Femur (tissue), 1 donor: ENCODE measurements at regions not wholly inside any gene's neighbourhood (a gene's known extent, or its start where the extent isn't known, plus 50 kb on each side); places are given as distances from the start of the nearest gene placed in this dataset.

ENCODE experiments used
- DNase-seq: peaks from one replicate; pipeline ENCODE4 v3.0.0-alpha.2; 2017

DNA sequence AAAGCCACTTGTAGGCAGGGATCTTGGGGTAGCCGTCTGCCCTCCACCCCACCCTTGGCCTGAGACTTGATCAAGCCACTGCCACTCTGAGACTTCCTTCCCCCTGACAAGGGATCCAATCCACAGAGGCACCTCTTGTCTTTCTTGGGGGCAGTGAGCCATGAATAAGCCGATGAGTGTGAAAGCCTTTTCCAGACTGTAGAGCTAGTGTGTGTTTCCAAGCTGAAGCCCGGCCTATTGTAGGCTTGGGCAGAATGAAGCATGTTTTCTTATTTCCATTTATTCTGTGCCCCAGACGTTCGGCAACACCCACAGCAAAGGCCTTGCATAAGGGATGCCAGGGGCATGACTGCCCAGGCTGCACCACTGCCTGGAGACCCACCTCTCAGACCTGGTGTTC is 991.6 kb downstream of the BCL11B start:
- DNase-seq: no peak

DNA sequence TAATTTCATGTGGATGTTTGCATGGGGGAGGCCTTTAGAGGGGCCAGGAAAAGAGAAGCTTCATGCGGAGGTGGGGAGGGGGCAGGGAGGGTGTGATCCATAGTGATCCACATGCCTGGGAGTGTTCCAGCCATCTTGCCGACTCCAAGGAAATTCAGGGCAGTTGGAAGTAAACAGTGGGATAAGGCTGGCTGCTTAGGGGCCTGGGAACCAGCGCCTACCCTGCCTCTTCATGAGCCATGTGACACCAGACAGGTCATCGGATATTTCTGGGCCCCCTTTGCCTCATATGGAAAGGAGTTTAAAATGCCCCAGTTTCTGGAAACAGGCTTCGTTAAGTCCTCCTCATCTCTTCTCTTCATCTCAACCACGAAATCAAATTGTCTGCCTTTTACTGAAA is 983.2 kb downstream of the BCL11B start:
- DNase-seq: no peak

DNA sequence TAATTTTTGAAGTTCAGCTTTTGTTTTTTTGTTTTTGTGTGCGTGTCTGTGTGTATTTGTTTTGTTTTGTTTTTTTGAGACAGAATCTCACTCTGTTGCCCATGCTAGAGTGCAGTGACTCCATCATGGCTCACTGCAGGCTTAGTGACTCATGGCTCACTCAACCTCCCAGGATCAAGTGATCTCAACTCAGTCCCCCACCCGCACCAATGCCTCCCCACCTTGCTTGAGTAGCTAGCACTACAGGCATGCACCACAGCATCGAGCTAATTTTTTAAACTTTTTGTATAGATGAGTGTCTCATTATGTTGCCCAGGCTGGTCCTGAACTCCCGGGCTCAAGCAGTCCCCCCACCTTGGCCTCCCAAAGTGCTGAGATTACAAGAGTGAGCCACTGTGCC is 981.4 kb downstream of the BCL11B start:
- no peak for DNase-seq

DNA sequence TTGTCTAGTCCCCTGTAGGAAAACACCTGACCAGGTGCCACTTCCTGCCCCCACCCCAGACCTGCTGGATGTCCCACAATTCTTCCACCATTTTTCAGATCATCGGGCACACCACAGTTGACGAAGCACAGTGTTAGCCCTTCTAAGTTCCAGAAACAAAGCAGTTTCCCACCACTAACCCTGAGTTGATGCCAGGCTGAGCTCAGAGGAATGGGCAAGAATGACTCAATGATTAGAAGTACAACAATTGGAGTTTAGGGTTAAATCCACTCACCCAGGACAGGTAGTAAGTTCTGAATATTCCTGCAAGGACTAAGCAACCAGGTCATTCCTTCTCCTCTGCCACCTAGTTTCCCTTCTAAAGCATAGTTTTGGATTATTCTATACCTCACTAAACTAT is 979.8 kb downstream of the BCL11B start:
- no peak for DNase-seq

DNA sequence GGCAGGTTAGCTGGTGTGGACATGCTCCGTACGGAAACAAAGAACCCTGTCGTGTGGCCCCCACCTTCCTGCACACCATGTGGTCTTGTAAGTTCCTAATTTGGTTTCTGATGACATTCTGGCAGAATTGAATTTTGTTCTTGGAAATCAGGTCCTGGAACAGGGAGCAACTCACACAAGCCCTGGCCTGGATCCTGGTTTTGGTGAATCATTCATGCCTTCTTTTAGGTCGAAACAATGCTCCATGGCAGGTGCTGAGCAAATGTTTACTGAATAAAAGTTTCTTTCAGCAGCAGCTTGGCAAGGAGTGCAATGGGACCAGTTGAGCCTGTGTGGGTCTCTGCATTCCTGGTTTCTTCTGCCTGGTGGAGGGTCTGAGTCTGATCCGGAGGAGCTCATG is 978.4 kb downstream of the BCL11B start:
- peak; percentile 42 for DNase-seq

DNA sequence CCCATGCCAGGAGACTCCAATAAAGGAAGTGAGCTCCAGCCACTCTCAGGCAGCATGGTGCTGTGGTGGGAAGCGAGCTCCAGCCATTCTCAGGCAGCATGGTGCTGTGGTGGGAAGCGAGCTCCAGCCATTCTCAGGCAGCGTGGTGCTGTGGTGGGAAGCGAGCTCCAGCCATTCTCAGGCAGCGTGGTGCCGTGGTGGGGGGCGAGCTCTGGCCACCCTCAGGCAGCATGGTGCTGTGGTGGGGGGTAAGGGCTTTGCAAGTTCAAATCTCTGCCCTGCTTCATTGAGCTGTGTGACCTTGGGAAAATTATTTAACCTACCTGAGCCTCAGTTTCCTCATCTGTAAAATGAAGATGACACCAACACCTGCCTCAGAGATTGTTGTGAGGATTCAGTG is 975.1 kb downstream of the BCL11B start:
- DNase-seq: no peak

DNA sequence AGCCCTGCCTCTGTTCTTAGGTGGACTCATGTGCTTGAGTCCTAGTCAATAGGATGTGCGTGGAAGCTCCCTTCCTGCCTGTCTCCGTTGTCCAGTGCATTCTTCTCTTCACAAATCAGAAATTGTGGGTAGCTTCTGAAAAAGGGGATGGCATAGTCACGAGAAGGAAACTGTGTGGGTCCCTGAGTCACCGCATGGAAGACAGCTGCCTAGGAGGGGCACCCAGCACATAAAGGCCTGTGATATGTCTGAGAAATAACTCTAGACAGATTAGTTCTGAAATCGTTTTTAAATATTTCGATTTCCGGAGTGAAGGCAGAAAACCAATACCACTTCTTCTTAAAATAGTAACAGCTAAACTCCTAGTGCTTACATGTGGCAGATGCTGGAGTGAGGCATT is 974.4 kb downstream of the BCL11B start:
- DNase-seq: no peak

DNA sequence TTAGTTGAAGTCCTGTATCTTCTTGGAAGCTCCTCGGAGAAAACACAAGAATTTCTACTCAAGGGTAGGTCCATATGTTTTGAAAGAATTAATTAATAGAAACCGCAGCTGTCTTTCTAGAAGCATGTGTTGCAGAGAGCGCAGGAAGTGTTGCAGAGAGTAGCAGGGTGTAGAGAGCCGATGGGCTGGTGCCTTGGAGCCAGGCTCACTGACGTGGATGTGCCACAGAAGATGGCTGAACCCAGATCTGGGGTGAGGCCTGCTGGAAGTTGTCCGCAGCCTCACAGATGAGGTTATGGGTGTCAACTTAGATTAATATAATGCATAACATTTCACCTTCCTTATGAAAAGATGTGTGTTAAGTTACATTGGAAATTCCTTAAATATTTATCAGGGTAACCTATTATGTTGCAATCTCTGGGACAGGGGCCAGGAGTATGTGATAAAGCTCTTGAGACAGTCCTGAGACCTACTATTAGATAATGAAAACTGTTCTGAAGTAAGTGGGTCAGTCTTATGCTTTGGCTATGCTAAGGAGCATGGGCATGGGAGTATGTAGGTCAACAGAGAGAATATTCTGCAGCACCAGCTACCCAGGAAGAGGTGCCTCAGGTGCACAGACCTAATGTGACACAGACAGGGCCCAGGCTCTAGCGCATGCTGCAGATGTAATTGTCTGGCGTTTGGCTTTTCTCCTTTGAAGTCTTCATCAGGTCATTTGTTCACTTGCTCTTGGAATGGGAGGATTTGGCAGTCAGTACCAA is 973.3 kb downstream of the BCL11B start:
- DNase-seq: no peak

DNA sequence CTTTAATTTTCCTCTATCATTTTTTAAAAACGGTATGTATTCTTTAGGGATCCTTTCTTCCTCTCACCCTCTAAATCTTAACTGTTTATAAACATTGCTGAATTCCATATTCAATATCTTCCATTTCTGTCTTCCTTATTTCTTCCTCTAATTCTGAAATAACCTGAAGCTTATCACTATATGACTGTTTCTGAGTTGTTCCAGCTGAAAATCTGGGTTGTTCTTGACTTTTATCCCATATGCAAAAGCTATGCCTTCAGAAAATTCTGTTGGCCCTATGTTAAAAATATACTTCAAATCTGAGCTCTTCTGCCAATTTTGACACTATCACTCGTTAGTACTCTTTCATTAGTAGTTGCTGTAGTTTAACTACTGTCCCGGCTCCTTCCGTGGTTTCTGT is 970.3 kb downstream of the BCL11B start:
- DNase-seq: no peak

DNA sequence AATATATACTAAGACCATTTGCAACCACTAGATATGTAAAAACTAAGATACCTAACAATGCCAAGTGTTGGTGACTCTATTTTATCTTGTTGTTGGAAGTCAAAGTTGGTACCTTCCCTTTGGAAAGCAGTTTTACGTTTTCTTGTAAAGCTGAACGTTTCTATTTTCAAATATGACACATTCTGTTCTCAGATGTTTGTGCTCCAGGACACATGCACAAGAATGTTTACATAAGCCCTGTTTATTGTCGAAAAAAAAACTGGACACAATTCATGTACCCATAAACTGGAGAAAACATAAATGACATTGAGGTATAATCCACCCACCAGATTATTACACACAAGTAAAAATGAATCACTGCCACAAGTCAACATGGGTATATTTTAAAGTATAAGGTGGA is 967.4 kb downstream of the BCL11B start:
- DNase-seq: no peak

DNA sequence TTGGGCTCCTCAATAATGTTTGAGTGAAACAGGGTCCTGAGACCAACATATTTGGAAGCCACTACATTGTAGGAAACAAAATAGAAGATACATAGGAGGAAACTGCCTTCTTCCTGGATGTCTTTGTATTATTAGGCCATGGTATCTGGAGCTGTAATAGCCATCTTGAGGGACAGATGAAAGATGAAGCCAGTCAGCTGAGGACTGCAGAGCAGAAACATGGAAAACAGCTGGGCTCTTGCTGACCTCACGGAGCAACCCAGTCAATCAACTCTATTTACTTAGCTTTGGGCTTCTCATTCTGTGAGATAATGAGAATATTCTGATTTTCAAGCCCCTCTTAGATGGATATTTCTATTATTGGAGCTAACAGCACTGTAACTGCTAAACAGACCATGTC is 962.4 kb downstream of the BCL11B start:
- DNase-seq: no peak

DNA sequence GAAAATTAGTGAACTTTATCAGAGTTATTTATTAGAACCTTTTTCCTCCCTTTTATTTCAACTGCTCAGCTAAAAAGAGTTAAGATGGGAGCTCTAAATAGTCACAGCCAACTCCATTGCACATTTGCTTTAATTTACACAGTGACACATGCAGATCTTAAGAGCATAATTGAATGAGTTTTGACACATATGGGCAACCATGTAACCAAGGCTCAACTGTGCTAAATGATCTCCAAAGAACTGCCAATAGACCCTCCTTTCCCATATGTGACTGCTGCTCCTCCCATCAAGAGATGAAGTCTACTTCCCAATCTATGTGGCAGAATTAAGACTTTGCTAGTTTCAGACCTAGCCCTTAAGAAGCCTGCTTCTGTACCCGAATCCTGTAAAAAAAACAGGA is 960.0 kb downstream of the BCL11B start:
- DNase-seq: no peak

DNA sequence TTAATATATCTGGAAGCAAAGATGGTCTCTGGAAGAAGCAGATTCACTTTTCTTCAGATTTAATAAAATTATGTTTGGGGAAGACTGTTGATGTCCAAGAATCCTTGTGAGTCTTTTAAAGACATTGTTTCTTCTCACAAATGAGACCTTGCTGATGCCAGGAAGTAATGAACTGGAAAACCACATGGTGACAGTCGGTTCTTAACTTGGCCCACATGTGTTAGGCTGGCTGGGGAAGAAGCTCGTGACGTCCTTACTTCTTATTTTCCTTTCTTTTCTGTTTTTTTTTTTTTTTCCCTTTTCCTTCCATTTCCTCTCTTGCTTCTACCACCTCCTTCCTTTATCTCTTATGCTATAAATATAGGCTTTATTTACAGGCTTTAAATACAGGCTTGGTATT is 950.2 kb downstream of the BCL11B start:
- no peak for DNase-seq

DNA sequence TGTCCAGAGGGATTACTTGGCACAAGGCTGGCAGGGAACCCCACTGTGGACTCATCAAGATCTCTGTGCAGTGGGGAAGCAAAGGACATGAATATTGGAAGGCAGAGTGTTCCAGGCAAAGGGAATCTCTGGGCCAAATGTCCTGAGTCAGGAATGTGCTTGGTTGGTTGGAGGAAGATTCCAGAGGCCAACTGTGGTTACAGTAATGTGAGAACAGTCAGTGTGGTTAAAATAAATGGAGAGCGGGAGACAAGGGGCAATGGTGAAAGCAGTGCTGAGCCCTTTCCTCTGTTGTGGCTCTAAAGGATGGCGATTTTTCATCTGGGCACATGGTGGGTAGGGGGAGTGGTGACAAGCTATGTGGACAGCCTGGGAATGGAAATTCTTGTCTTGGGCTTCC is 948.2 kb downstream of the BCL11B start:
- DNase-seq: peak; percentile 34

DNA sequence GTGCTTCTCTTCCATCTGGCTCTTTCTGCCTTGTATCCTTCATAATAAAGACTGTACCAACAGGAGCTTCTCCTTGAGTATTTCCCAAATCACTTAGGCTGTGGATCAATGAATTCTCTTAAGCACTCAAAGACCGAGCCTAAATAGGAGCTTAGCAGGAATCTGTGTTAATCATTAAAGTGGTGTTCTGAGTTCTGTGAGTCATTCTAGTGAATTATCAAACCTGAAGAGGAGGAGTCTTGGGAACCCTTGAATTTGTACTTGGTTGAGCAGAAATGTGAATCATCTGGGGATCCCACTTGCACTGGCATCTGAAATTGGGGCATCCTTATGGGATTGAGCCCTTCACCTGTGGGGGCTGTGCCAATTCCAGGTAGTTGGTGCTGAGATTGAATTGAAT is 946.2 kb downstream of the BCL11B start:
- no peak for DNase-seq

DNA sequence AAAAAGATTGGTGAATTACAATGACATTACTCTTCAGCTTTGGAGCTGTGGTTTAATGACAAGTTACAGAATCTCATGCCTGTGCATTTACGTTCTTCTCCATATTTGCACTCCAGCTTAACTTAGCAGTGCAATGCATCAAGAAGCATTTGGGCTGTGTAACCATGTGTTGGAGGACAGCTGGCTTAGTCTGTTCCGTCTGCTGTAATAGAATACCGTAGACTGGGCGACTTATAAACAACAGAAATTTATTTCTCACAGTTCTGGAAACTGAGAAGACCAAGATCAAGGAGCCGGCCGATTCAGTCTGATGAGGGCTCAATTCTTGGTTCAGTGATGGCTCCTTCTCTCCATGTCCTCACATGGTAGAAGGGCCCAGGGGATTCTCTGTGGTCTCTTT is 943.5 kb downstream of the BCL11B start:
- DNase-seq: peak; percentile 21

DNA sequence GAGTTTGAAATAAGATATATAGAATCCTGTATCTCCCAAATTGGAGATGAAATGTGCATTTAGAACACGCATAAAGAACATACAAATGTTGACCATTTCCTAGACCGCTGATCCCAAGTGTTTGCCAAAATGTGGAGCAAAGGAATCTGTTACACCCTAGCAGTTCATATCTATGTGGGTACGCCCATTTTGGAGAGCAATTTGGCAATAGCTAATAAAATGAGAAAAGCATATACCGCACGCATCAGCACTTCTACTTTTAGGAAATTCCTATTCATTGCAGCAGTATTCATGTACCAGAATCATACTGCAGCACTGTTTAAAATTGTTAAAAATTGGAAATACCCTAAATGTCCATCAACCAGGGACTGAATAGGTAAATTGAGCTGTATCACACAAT is 937.8 kb downstream of the BCL11B start:
- DNase-seq: peak; percentile 19

DNA sequence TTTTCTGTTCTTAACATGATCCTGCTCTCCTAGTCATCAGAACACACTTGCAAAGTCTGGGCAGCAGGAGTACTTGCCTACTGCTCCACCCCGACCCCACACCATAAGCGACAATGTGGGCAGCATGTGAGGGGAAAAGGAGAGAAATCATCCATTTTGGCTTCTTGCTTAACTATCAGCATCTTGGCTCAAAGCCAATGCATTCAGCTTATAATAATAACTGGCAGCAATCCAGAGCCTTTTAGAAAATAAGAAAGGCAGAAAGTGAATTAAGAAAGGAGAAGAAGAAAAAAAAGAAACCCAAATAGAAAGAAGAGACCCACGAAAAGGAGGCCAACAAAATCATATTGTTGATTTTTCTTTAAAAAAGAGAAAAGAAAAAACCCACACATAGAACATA is 930.8 kb downstream of the BCL11B start:
- DNase-seq: no peak

DNA sequence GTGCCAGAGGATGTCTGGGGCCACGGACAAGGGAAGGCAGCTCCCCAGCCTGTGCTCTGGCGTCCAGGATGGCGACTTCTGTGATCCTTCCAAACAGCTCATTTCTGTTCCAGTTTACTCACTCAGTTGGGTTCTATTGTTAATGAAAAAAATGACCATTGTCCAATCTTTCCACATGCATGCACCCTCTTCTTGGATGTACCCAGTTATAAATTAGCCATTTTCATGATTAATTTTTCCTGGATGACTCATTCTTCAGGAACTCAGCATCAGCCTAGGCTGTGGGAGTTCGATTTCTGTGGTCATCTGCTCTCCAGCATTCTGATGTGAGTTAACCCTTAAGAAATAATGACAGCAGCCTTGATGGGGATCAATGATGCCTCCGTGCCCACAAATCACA is 926.8 kb downstream of the BCL11B start:
- no peak for DNase-seq

DNA sequence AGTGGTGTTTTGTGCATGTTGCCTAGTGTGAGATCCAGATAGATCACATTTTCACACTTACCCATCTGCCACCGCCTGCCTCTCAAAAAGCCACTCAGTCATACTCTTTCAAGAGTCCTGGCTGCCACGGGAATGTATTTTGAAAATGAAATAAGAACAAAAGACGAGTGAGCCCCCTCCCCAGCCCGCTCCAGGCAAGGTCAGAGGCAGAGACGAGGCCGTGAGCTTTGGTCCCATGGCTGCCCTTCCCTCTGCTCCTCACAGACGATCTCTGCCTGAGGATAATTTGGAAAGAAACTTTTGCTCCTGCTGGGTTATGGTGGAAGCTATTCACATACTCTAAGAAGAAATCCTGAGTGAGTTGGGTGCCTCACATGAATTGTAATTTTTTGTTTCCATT is 924.3 kb downstream of the BCL11B start:
- DNase-seq: no peak

DNA sequence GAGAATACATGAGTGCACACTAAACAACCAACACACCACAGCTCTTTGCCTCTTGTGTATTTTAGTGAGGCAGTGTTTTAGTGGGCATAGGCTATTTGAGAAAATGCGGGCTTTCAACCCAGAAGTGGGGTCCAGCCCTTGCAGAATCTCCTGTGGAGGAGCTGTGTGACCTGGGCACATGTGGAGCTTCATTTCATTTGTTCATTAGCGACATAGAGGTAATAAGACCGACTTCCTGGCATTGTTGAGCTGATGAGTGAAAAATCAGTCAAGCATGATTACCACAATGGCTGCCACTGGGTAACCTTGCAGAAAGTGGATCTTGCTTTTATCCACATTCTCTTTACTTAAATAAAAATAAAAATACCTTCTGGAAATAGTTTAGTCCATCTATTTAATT is 923.5 kb downstream of the BCL11B start:
- no peak for DNase-seq

DNA sequence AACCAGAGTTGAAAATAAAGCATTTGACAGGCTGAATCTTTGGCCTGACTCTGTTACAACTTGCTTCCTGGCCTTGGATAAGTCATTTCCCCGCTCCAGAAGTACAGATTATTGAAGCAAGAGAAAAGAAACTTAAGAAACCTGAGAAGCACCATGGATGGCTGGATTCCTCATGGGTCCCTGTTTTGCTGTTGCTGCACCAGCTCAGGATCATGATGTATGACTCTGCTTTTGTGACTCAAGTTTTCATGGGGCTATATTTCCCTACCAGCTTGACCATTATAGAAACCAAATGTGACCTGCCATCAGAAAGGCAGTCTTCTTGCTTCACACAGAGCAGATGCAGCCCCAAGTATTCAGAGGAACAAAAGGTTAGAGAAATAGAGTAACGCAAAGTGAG is 921.8 kb downstream of the BCL11B start:
- DNase-seq: no peak

DNA sequence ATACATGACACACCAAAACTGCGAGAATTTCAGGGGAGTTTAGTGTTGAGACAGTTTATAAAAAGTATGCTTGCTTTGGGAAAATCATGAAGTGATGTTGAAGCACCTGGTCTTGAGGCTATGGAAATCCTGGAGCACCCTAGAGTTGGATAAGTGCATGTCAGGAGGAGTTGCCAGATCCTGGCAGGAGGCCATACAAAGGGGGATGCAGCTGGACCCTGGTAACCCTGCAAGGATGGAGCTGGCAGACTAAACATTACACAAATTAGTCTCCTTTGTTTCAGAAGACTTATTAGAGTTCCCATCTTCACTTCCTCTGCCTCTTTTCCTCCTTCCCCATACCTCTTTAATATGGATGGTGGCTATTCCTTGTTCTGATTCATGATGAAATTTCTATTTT is 907.0 kb downstream of the BCL11B start:
- DNase-seq: no peak

DNA sequence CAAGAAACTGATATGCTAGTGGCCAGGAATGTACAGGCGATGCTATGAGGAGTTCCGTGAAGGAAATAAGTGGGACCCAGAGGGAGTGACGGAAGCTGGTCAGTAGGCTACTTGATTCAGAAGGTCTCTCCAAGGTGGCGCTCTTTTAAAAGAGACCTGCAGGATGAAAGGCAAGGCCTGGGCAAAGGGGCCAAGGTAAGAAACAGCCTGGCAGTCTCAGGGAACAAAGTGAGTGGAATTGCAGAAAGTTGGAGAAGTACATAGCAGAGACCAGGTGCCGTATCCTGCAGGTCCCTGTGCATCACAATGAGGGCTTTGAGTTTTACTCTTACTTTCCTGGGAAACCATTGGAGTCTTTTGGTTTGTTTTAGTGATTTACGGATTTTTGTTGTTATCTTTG is 905.6 kb downstream of the BCL11B start:
- no peak for DNase-seq

DNA sequence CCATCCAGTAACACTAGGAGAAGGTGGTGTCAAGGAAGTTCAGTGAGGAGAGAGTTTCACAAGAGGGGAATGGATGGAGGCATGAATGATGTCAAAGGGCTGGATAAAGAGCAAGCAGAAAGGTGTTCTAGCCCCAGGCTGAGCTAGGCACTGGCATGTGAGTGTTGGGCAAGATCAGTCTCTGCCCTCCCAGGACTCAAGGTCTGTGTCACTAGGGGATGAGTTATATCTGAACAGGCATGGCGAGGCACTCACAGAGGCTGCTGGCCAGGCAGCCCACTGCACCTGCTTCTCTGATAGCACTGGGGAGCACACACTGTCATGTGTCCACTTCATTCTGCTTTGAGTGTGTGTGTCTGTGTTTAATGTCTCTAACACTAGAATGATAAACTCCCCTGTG is 903.8 kb downstream of the BCL11B start:
- no peak for DNase-seq

DNA sequence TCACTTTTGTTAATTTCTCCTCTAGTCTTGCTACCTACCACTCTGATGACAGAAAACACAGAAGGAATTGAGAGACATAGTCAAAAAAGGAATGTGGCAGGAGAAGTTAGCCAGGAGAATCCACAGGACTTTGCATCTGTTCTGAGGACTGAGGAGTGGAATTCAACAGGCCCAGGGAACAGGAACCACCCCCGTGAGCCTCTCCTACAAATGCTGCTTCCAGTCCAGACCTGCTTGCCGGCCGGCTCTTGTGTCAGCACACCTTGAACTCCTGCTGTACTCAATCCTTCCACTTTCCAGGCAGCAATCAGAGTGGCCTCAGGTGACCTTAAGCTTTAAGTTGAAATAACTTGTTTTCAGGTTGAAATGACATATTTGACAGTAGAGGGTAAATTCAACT is 903.1 kb downstream of the BCL11B start:
- no peak for DNase-seq
